ENCODE measurements at regions not wholly inside any gene's neighbourhood (a gene's known extent, or its start where the extent isn't known, plus 50 kb on each side); places are given as distances from the start of the nearest gene placed in this dataset.

GRCh38 chr14:27075503-27075902 is 477.7 kb upstream of the NOVA1 start:
- no peak for TF ChIP-seq YY1 (IDR thresholded peaks at IDR 0.05; ENCODE audit: low read depth)
- TF ChIP-seq MAX (IDR thresholded peaks at IDR 0.05) = no peak
- no peak for TF ChIP-seq FOXM1 (IDR thresholded peaks at IDR 0.05; ENCODE audit: borderline replicate concordance, low read depth)
- TF ChIP-seq USF1 (IDR thresholded peaks at IDR 0.05) = no peak
- TF ChIP-seq RAD21 (IDR thresholded peaks at IDR 0.05; ENCODE audit: low read depth) = no peak
- no peak for TF ChIP-seq REST (IDR thresholded peaks at IDR 0.05; ENCODE audit: low read depth)
- TF ChIP-seq TAF1 (IDR thresholded peaks at IDR 0.05; ENCODE audit: low read depth) = no peak
- no peak for TF ChIP-seq TCF12 (IDR thresholded peaks at IDR 0.05; ENCODE audit: low read depth)
- no peak for TF ChIP-seq NFIC (IDR thresholded peaks at IDR 0.05)
- TF ChIP-seq CREB1 (IDR thresholded peaks at IDR 0.05; ENCODE audit: low read depth) = no peak
- TF ChIP-seq CEBPB (IDR thresholded peaks at IDR 0.05) = no peak
